GM12878 (cell line): ENCODE measurements at regions not wholly inside any gene's neighbourhood (a gene's known extent, or its start where the extent isn't known, plus 50 kb on each side); places are given as distances from the start of the nearest gene placed in this dataset.

Experiments
- BMI1 ChIP-seq: fragments of 450-650 bp; IDR thresholded peaks from 2 replicates; pipeline ENCODE4 v1.6.1; 2016; ENCODE audit warnings: mild to moderate bottlenecking, moderate library complexity, borderline replicate concordance
- MEF2B ChIP-seq: fragments of 450-650 bp; IDR thresholded peaks from 2 replicates; pipeline ENCODE4 v1.6.1; 2018; ENCODE audit warnings: mild to moderate bottlenecking, moderate library complexity; ENCODE audit not compliant: partially characterized antibody, poor library complexity, severe bottlenecking
- MTA3 ChIP-seq: IDR thresholded peaks from 2 replicates; pipeline ENCODE4 v1.6.1; 2012; ENCODE audit warnings: low read length, inconsistent platforms, borderline replicate concordance
- RELA ChIP-seq: fragments of 450-650 bp; IDR thresholded peaks from 2 replicates; pipeline ENCODE4 v1.8.0; 2014; ENCODE audit warnings: borderline replicate concordance; ENCODE audit not compliant: partially characterized antibody
- SPI1 ChIP-seq: IDR thresholded peaks from 2 replicates; pipeline ENCODE4 v1.6.1; 2011; ENCODE audit warnings: low read depth, mild to moderate bottlenecking, low read length, moderate library complexity, borderline replicate concordance; ENCODE audit not compliant: insufficient read depth
- STAT1 ChIP-seq: fragments of 450-650 bp; conservative IDR thresholded peaks from 2 replicates; pipeline ENCODE4 v1.6.1; 2014; ENCODE audit warnings: antibody characterized with exemption, mild to moderate bottlenecking
- ZNF217 ChIP-seq: fragments of 450-650 bp; IDR thresholded peaks from 2 replicates; pipeline ENCODE4 v1.6.1; 2017; ENCODE audit warnings: antibody characterized with exemption, mild to moderate bottlenecking
- ZNF592 ChIP-seq: fragments of 450-650 bp; IDR thresholded peaks from 2 replicates; pipeline ENCODE4 v1.6.1; 2017; ENCODE audit warnings: mild to moderate bottlenecking, moderate library complexity
- ZNF687 ChIP-seq: fragments of 450-650 bp; IDR thresholded peaks from 2 replicates; pipeline ENCODE4 v1.6.1; 2017; ENCODE audit warnings: mild to moderate bottlenecking, moderate library complexity

GRCh38 chr5:18252559-18252958 lies 618.3 kb downstream of the TAF11L14 start (continued):
- TF ChIP-seq ZNF592 (no peak), ZNF687 (no peak), STAT1 (no peak), RELA (no peak), BMI1 (no peak), MTA3 (no peak), SPI1 (no peak), MEF2B (no peak), ZNF217 (no peak)
- TF ChIP-seq, all 136 proteins: peak for 0
